ENCODE measurements at regions not wholly inside any gene's neighbourhood (a gene's known extent, or its start where the extent isn't known, plus 50 kb on each side); places are given as distances from the start of the nearest gene placed in this dataset.

DNA sequence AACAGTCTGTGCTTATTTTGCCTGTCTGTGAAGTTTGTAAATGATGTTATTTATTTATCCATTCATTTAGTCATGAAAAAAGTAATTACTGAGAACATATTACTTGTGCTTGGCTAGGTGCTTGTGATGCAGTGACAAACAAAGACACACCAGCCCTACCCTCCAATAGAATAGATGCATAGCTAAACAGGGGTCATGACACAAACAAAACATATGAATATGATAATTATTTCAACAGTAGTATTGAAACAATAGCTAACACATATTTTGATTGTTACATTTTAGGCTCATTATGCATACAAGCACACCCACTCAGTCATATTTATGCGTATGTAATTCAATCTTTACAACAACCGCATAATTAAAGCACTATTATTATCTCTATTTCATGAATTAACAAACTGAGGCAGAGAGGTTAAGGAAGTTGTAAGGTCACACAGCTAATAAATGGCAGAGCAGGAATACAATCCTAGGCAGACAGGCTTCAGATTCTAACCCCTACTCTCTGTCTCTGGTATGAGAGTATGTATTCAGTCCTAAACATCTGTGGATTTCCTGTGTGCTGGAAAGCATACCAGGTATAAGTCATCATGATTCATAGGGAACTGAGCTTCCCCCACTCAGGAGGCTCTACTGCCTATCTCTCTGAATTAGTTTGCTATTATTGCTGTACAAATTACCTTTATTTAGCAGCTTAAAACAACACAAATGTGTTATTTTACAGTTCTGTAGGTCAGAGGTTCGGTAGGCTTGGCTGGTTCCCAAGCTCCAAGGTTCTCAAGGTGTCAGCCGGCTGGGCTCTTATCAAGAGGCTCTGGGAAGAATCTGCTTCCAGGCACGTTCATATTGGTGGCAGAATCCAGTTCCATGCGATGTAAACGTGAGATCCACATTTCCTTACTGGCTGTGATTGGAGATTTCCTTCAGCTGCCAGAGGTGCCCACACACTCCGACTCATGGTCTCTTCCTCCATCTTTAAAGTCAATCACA, 509.4 kb downstream of the GALC start:
- no peaks in the 10 kb centered on the region for H3K27me3 ChIP-seq (ENCODE audit: insufficient read depth)
- no peaks in the 10 kb centered on the region for H3F3A ChIP-seq (replicated peaks; ENCODE audit: low read depth)
- no peaks in the 10 kb centered on the region for H3K36me3 Mint-ChIP-seq (ENCODE audit: low read depth)
- H3K9me3 Mint-ChIP-seq, result no peaks in the 10 kb centered on the region
- H3K27me3 Mint-ChIP-seq (ENCODE audit: insufficient read depth, low read depth, poor library complexity), result no peaks in the 10 kb centered on the region
- H3K9me2 ChIP-seq (ENCODE audit: insufficient read depth), result no peaks in the 10 kb centered on the region
- H3K4me1 Mint-ChIP-seq, result no peaks in the 10 kb centered on the region
- ATAC-seq, result no peak
- no peak overlapping the region for H3K27ac Mint-ChIP-seq
- H3K4me3 ChIP-seq, result no peak overlapping the region
- no peaks in the 10 kb centered on the region for H3K36me3 ChIP-seq (ENCODE audit: insufficient read depth)
- TF ChIP-seq EZH2phosphoT487 (IDR thresholded peaks at IDR 0.05; ENCODE audit: unreplicated experiment) (no peak), JUNB (IDR thresholded peaks at IDR 0.05; ENCODE audit: unreplicated experiment) (no peak), STAT1 (IDR thresholded peaks at IDR 0.05; ENCODE audit: unreplicated experiment) (no peak)
- no peaks in the 10 kb centered on the region for H4K20me1 ChIP-seq (replicated peaks; ENCODE audit: insufficient read depth)
- no peak overlapping the region for H3K27ac ChIP-seq (ENCODE audit: low read depth)
- no peak overlapping the region for H3K4me2 ChIP-seq
- no peak for DNase-seq (ENCODE audit: low spot score)
- H3K4me1 ChIP-seq (ENCODE audit: insufficient read depth), result no peaks in the 10 kb centered on the region
- H3K79me2 ChIP-seq (replicated peaks; ENCODE audit: insufficient read depth), result no peaks in the 10 kb centered on the region
- H3K4me3 Mint-ChIP-seq, result no peak overlapping the region
- H2AFZ ChIP-seq, result no peak overlapping the region

DNA sequence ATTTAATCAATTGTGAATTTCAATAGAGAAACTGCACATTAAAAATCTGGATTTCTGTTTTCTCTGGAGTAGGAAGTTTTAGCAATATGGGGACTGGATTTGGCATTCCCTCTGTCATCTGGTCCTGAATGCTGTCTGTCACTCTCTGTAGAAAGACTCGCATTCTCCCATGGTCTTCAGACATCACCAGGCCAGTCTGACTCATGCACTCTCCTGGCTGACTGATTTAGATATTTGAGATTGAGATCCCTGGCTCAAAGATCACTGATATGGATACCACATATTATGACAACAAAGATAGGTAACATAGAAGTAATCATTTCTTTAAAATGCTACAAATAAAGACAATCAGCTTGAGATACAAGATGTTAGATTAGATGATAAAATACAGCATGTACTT, 524.5 kb downstream of the GALC start:
- Histone ChIP-seq H4K20me1 (replicated peaks; ENCODE audit: insufficient read depth) (no peaks in the 10 kb centered on the region), H3F3A (replicated peaks; ENCODE audit: low read depth) (no peaks in the 10 kb centered on the region), H3K79me2 (replicated peaks; ENCODE audit: insufficient read depth) (no peaks in the 10 kb centered on the region), H3K27me3 (ENCODE audit: insufficient read depth) (no peaks in the 10 kb centered on the region), H3K4me3 (no peak overlapping the region), H3K4me2 (no peak overlapping the region), H3K27ac (ENCODE audit: low read depth) (no peak overlapping the region), H3K4me1 (ENCODE audit: insufficient read depth) (no peaks in the 10 kb centered on the region), H3K9me2 (ENCODE audit: insufficient read depth) (0 out of 2 replicates have a peak, but pooled peaks cover 2% of the 10 kb centered on the region), H3K36me3 (ENCODE audit: insufficient read depth) (no peaks in the 10 kb centered on the region), H2AFZ (no peak overlapping the region)
- ATAC-seq (no peak), DNase-seq (ENCODE audit: low spot score) (no peak)
- no peak overlapping the region for H3K4me3 Mint-ChIP-seq
- no peaks in the 10 kb centered on the region for H3K27me3 Mint-ChIP-seq (ENCODE audit: insufficient read depth, low read depth, poor library complexity)
- no peak overlapping the region for H3K27ac Mint-ChIP-seq
- no peaks in the 10 kb centered on the region for H3K36me3 Mint-ChIP-seq (ENCODE audit: low read depth)
- H3K4me1 Mint-ChIP-seq, result no peaks in the 10 kb centered on the region
- H3K9me3 Mint-ChIP-seq, result no peaks in the 10 kb centered on the region
- TF ChIP-seq CREB1 (CRISPR knock-in tag; IDR thresholded peaks at IDR 0.05; ENCODE audit: low read depth), result no peak
- no peak for TF ChIP-seq ZNF114 (CRISPR knock-in tag; IDR thresholded peaks at IDR 0.05)
- TF ChIP-seq ZNF331 (CRISPR knock-in tag; IDR thresholded peaks at IDR 0.05; ENCODE audit: low read depth), result no peak
- TF ChIP-seq POLR2AphosphoS5 (IDR thresholded peaks at IDR 0.05; ENCODE audit: low read depth), result no peak
- TF ChIP-seq EZH2 (IDR thresholded peaks at IDR 0.05; ENCODE audit: low read depth, unreplicated experiment), result no peak
- no peak for TF ChIP-seq EZH2phosphoT487 (IDR thresholded peaks at IDR 0.05; ENCODE audit: unreplicated experiment)
- TF ChIP-seq CTCF (conservative IDR thresholded peaks at IDR 0.05; ENCODE audit: low read depth in 2 of 2), result no peak
- no peak for TF ChIP-seq REST (IDR thresholded peaks at IDR 0.05; ENCODE audit: unreplicated experiment)
- TF ChIP-seq NANOG (IDR thresholded peaks at IDR 0.05; ENCODE audit: borderline replicate concordance), result no peak
- TF ChIP-seq STAT1 (IDR thresholded peaks at IDR 0.05; ENCODE audit: unreplicated experiment), result no peak
- no peak for TF ChIP-seq ETS1 (IDR thresholded peaks at IDR 0.05)

Measured in GM23338 (cell line).